ENCODE measurements at regions not wholly inside any gene's neighbourhood (a gene's known extent, or its start where the extent isn't known, plus 50 kb on each side); places are given as distances from the start of the nearest gene placed in this dataset.

GRCh38 chr15:99447497-99448371, 118.0 kb upstream of the MEF2A start:
- Histone ChIP-seq H2BK120ac (replicated peaks; ENCODE audit: low read depth, low read length) (no peak overlapping the region), H3K56ac (replicated peaks; ENCODE audit: insufficient read length, low read depth, low read length) (no peak overlapping the region), H4K20me1 (replicated peaks in 1 of 2; ENCODE audit: control insufficient read depth in 1 of 2, insufficient read depth in 2 of 2, low read length in 2 of 2) (no peaks in the 10 kb centered on the region), H3K4ac (replicated peaks; ENCODE audit: insufficient read length, low read depth, low read length) (no peak overlapping the region), H2BK12ac (ENCODE audit: low read depth, low read length) (no peak overlapping the region), H4K91ac (replicated peaks; ENCODE audit: insufficient read length, low read length) (no peak overlapping the region), H3K79me2 (ENCODE audit: control insufficient read depth in 1 of 2, insufficient read depth in 2 of 2, low read length in 2 of 2) (no peaks in the 10 kb centered on the region), H4K8ac (ENCODE audit: extremely low read depth, insufficient read depth, low read length) (peak overlapping the region; percentile 48; the same call in 1 of the 2 replicates), H2BK15ac (ENCODE audit: low read length) (0 out of 2 replicates have a peak overlapping the region, but pooled peaks have one; percentile 61), H3K4me1 (replicated peaks in 1 of 4; ENCODE audit: control insufficient read depth in 3 of 4, insufficient read depth in 4 of 4, low read length in 3 of 4) (peaks cover 0 to 4% (median 0%) of the 10 kb centered on the region in 4 experiments; a peak in 3 of 7 replicates), H3K14ac (ENCODE audit: insufficient read length) (no peak overlapping the region), H3K27me3 (replicated peaks in 1 of 4; ENCODE audit: control insufficient read depth in 3 of 4, extremely low read depth in 1 of 4, insufficient read depth in 3 of 4, low read length in 3 of 4) (no peaks in the 10 kb centered on the region), H3K4me2 (ENCODE audit: insufficient read depth in 1 of 2, low read depth in 2 of 2, low read length in 2 of 2) (no peak overlapping the region), H2BK5ac (ENCODE audit: low read depth, low read length) (no peak overlapping the region), H3K9ac (replicated peaks in 1 of 4; ENCODE audit: extremely low read depth in 1 of 4, low read depth in 3 of 4, low read length in 3 of 4) (no peak overlapping the region), H3K4me3 (ENCODE audit: extremely low read depth in 1 of 4, insufficient read depth in 2 of 4, low read depth in 3 of 4, low read length in 4 of 4) (no peak overlapping the region), H3K9me3 (ENCODE audit: insufficient read depth in 2 of 2, low read depth in 1 of 2, low read length in 1 of 2) (no peaks in the 10 kb centered on the region), H3K23me2 (ENCODE audit: low read depth, low read length) (no peaks in the 10 kb centered on the region), H2BK20ac (ENCODE audit: low read length) (no peak overlapping the region), H4K5ac (ENCODE audit: insufficient read length, low read depth, low read length) (peak overlapping the region; percentile 36), H3K79me1 (ENCODE audit: low read depth, low read length) (no peaks in the 10 kb centered on the region), H3K23ac (ENCODE audit: insufficient read length) (no peak overlapping the region), H2AK5ac (ENCODE audit: low read depth, low read length) (no peak overlapping the region), H3K18ac (ENCODE audit: extremely low read depth, low read length) (no peak overlapping the region), H2AFZ (ENCODE audit: low read length) (peak overlapping the region; percentile 79; the same call in 1 of the 2 replicates), H3K36me3 (ENCODE audit: control insufficient read depth in 2 of 4, insufficient read depth in 4 of 4, low read length in 3 of 4) (no peaks in the 10 kb centered on the region), H3K27ac (ENCODE audit: low read depth, low read length) (no peak overlapping the region)
- ChIA-PET POLR2A (ENCODE audit: partially characterized antibody) (interaction anchor here (1.2 kb wide), 1 partner anchor 14 kb away, joined by 3 read pairs; no protein-coding TSS in a partner anchor), CTCF (ENCODE audit: partially characterized antibody) (interaction anchor here (2.0 kb wide), 1 partner anchor 39 kb away, joined by 4 read pairs; no protein-coding TSS in a partner anchor)
- DNase-seq (ENCODE audit: low read depth in 1 of 2, low spot score in 2 of 2), result peak in 1 of 2 experiments; percentile 86
- WGBS, 2 experiments (ENCODE audit: extremely low coverage in 1 of 2, insufficient coverage in 1 of 2, insufficient read length in 1 of 2, insufficient replicate concordance in 2 of 2, low coverage in 1 of 2, low lambda C conversion rate in 2 of 2, missing lambda C conversion rate in 1 of 2), result 75% methylated on average over 22 of the region's 28 CpGs; no CpG with 5 or more reads in 1 of the 2 experiments
- TF ChIP-seq MAX (IDR thresholded peaks at IDR 0.05) (0 out of 2 replicates have a peak, but pooled peaks have one; percentile 20), JUN (IDR thresholded peaks at IDR 0.05; ENCODE audit: low read depth, low read length) (no peak)
- no peak for FAIRE-seq

All from H1 (cell line).